H9 (cell line): ENCODE measurements at regions not wholly inside any gene's neighbourhood (a gene's known extent, or its start where the extent isn't known, plus 50 kb on each side); places are given as distances from the start of the nearest gene placed in this dataset.
A peak's percentile ranks its signal among the peaks of the same experiment; 100 is the strongest.
"Not testable (repeated sequence)": the region's sequence is repeated elsewhere in the genome, so short reads cannot be mapped to it uniquely, and the experiment has no call there.

ENCODE experiments used
- DNase-seq: peaks from one replicate; pipeline ENCODE4 v3.0.0-alpha.2; 2017
- H2AFZ ChIP-seq: one replicate; pipeline ENCODE4 v1.6.1; 2013; ENCODE audit warnings: mild to moderate bottlenecking, low read length, control low read depth, moderate library complexity
- H2AK5ac ChIP-seq: 2 replicates; pipeline ENCODE4 v1.6.1; 2013; ENCODE audit warnings: low read length, control low read depth, mixed read lengths; ENCODE audit not compliant: insufficient read length
- H2BK120ac ChIP-seq: one replicate; pipeline ENCODE4 v1.6.1; 2013; ENCODE audit warnings: low read depth, mild to moderate bottlenecking, low read length, control low read depth, inconsistent platforms; ENCODE audit not compliant: poor library complexity, severe bottlenecking
- H2BK12ac ChIP-seq: 2 replicates; pipeline ENCODE4 v1.6.1; 2013; ENCODE audit warnings: low read length, control low read depth, mixed read lengths, low read depth; ENCODE audit not compliant: insufficient read length
- H2BK15ac ChIP-seq: 2 replicates; pipeline ENCODE4 v1.6.1; 2013; ENCODE audit warnings: low read depth, low read length, control low read depth
- H2BK20ac ChIP-seq: one replicate; pipeline ENCODE4 v1.6.1; 2013; ENCODE audit warnings: low read depth, mild to moderate bottlenecking, low read length, control low read depth, inconsistent platforms; ENCODE audit not compliant: poor library complexity, severe bottlenecking
- H2BK5ac ChIP-seq: 2 replicates; pipeline ENCODE4 v1.6.1; 2013; ENCODE audit warnings: low read length, control low read depth, mixed read lengths; ENCODE audit not compliant: insufficient read length
- H3K14ac ChIP-seq: 2 replicates; pipeline ENCODE4 v1.6.1; 2013; ENCODE audit warnings: low read length, control low read depth; ENCODE audit not compliant: insufficient read depth
- H3K18ac ChIP-seq: 2 replicates; pipeline ENCODE4 v1.6.1; 2013; ENCODE audit warnings: low read depth, mild to moderate bottlenecking, mixed read lengths, low read length, control low read depth; ENCODE audit not compliant: insufficient read length
- H3K23ac ChIP-seq: 2 replicates; pipeline ENCODE4 v1.6.1; 2013; ENCODE audit warnings: low read length, control low read depth, mixed read lengths, low read depth; ENCODE audit not compliant: insufficient read length
- H3K23me2 ChIP-seq: 2 replicates; pipeline ENCODE4 v1.6.1; 2013; ENCODE audit warnings: low read depth, mild to moderate bottlenecking, mixed read lengths, low read length, control low read depth; ENCODE audit not compliant: insufficient read length, poor library complexity, severe bottlenecking
- H3K27ac ChIP-seq: 2 replicates; pipeline ENCODE4 v1.5.1; 2013; ENCODE audit warnings: low read length, control low read depth, mixed read lengths, low read depth; ENCODE audit not compliant: insufficient read length
- H3K27me3 ChIP-seq: 2 replicates; pipeline ENCODE4 v1.6.1; 2013; ENCODE audit warnings: low read length, control low read depth, inconsistent platforms; ENCODE audit not compliant: insufficient read depth
- H3K4ac ChIP-seq: 2 replicates; pipeline ENCODE4 v1.6.1; 2013; ENCODE audit warnings: low read depth, mild to moderate bottlenecking, control low read depth, inconsistent platforms, low read length, moderate library complexity
- H3K4me1 ChIP-seq: 2 replicates; pipeline ENCODE4 v1.6.1; 2013; ENCODE audit warnings: low read length, control low read depth, inconsistent platforms; ENCODE audit not compliant: insufficient read depth
- H3K4me2 ChIP-seq: 2 replicates; pipeline ENCODE4 v1.6.1; 2013; ENCODE audit warnings: low read length, control low read depth, mixed read lengths; ENCODE audit not compliant: insufficient read length, insufficient read depth
- H3K56ac ChIP-seq: 2 replicates; pipeline ENCODE4 v1.6.1; 2013; ENCODE audit warnings: low read depth, mild to moderate bottlenecking, mixed read lengths, low read length, control low read depth; ENCODE audit not compliant: insufficient read length
- H3K79me1 ChIP-seq: 2 replicates; pipeline ENCODE4 v1.6.1; 2013; ENCODE audit warnings: low read depth, mild to moderate bottlenecking, moderate library complexity, low read length, control low read depth, inconsistent platforms; ENCODE audit not compliant: insufficient read depth, poor library complexity, severe bottlenecking
- H3K79me2 ChIP-seq: 2 replicates; pipeline ENCODE4 v1.6.1; 2013; ENCODE audit warnings: low read length, control low read depth, inconsistent platforms; ENCODE audit not compliant: insufficient read depth
- H3K9ac ChIP-seq: 2 replicates; pipeline ENCODE4 v1.6.1; 2013; ENCODE audit warnings: low read length, control low read depth, mixed read lengths; ENCODE audit not compliant: insufficient read length; ENCODE audit errors: extremely low read depth
- H3K9me3 ChIP-seq: one replicate; pipeline ENCODE4 v1.6.1; 2013; ENCODE audit warnings: low read depth, low read length, inconsistent platforms; ENCODE audit not compliant: control insufficient read depth
- H3T11ph ChIP-seq: one replicate; pipeline ENCODE4 v1.6.1; 2013; ENCODE audit warnings: mild to moderate bottlenecking, low read length, control low read depth, inconsistent platforms
- H4K20me1 ChIP-seq: one replicate; pipeline ENCODE4 v1.6.1; 2013; ENCODE audit not compliant: control insufficient read depth, insufficient read length, insufficient read depth
- H4K5ac ChIP-seq: 2 replicates; pipeline ENCODE4 v1.6.1; 2013; ENCODE audit warnings: low read depth, mild to moderate bottlenecking, mixed read lengths, low read length, control low read depth; ENCODE audit not compliant: insufficient read length
- H4K8ac ChIP-seq: replicated peaks from 2 replicates; pipeline ENCODE4 v1.6.1; 2013; ENCODE audit warnings: low read length, control low read depth, mixed read lengths, low read depth; ENCODE audit not compliant: insufficient read length
- H4K91ac ChIP-seq: 2 replicates; pipeline ENCODE4 v1.6.1; 2013; ENCODE audit warnings: low read depth, mild to moderate bottlenecking, moderate library complexity, mixed read lengths, low read length, control low read depth; ENCODE audit not compliant: insufficient read length
- H3K27ac Mint-ChIP-seq, 3 experiments: 2 replicates in 2 of 3; 3 replicates in 1 of 3; pipeline ENCODE4 v1.8.0; 2020 to 2021; ENCODE audit warnings: mixed read lengths in 3 of 3, mild to moderate bottlenecking in 1 of 3, moderate library complexity in 1 of 3
- H3K27me3 Mint-ChIP-seq: 2 replicates; pipeline ENCODE4 v1.8.0; 2021; ENCODE audit warnings: low read depth, mild to moderate bottlenecking, moderate library complexity, mixed read lengths
- H3K36me3 Mint-ChIP-seq, 3 experiments: 2 replicates in 2 of 3; 3 replicates in 1 of 3; pipeline ENCODE4 v1.8.0; 2020 to 2021; ENCODE audit warnings: low read depth in 3 of 3, mixed read lengths in 3 of 3; ENCODE audit not compliant: insufficient read depth in 1 of 3
- H3K4me1 Mint-ChIP-seq, 2 experiments: 2 replicates each; pipeline ENCODE4 v1.8.0; 2020; ENCODE audit warnings: mixed read lengths in 2 of 2
- H3K4me3 Mint-ChIP-seq, 2 experiments: 2 replicates in 1 of 2; 3 replicates in 1 of 2; pipeline ENCODE4 v1.8.0; 2020 to 2021; ENCODE audit warnings: mild to moderate bottlenecking in 2 of 2, mixed read lengths in 2 of 2, moderate library complexity in 1 of 2
- H3K9me3 Mint-ChIP-seq, 2 experiments: 2 replicates in 1 of 2; 3 replicates in 1 of 2; pipeline ENCODE4 v1.8.0; 2020; ENCODE audit warnings: mild to moderate bottlenecking in 2 of 2, mixed read lengths in 2 of 2, moderate library complexity in 1 of 2
- WGBS: extraction: QIAGEN DNeasy Blood & Tissue Kit; methylation state at CpG from one replicate; pipeline ENCODE4 v1.1.7; 2013; ENCODE audit warnings: missing lambda C conversion rate, low lambda C conversion rate, mixed read lengths; ENCODE audit not compliant: insufficient read length; ENCODE audit errors: extremely low coverage; 5-methylcytosine and 5-hydroxymethylcytosine counted together
- TF ChIP-seq, protein P1 (sequence below): fragments of 200-600 bp; sonication (generic); conservative IDR thresholded peaks from 3 replicates; pipeline ENCODE4 v1.8.0; 2021; ENCODE audit warnings: antibody characterized with exemption, mild to moderate bottlenecking

DNA sequence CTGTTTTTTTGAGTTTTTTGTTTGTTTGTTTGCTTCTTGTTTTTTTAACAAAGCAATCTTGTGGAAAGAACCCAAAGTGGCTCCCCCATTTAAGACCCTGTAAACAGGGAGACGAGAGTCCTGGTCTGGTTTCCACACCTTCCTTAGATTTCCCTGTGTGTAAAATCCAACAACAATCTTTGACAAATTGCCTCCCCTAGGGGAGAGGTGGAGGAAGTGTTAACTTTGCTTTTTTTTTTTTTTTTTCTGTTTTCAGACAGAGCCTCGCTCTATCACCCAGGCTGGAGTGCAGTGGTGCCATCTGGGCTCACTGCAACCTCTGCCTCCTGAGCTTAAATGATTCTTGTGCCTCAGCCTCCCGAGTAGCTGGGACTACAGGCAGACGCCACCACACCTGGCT lies 136.0 kb downstream of the OTOP1 start:
- not testable (repeated sequence) for H3K4me1 ChIP-seq, H2AFZ ChIP-seq, H2AK5ac ChIP-seq, H3K27ac Mint-ChIP-seq, H3K23me2 ChIP-seq, H2BK12ac ChIP-seq, H3K9me3 ChIP-seq, DNase-seq, H3K79me2 ChIP-seq, H3T11ph ChIP-seq, H3K23ac ChIP-seq, H3K4me2 ChIP-seq, H3K9ac ChIP-seq, H2BK20ac ChIP-seq, H3K27me3 Mint-ChIP-seq, H3K27me3 ChIP-seq, H3K56ac ChIP-seq, H3K4ac ChIP-seq, H3K79me1 ChIP-seq, H3K14ac ChIP-seq, H4K20me1 ChIP-seq, H3K27ac ChIP-seq, H4K91ac ChIP-seq, H3K36me3 Mint-ChIP-seq, H3K9me3 Mint-ChIP-seq, H2BK120ac ChIP-seq, H2BK15ac ChIP-seq, H3K4me3 Mint-ChIP-seq, H4K5ac ChIP-seq, H2BK5ac ChIP-seq, H4K8ac ChIP-seq, H3K18ac ChIP-seq
- peaks cover 45 to 53% of the 10 kb centered on the region in 2 experiments for H3K4me1 Mint-ChIP-seq
- WGBS: no CpG with 5 or more reads among the region's 4 CpGs
- TF ChIP-seq, protein P1, sequence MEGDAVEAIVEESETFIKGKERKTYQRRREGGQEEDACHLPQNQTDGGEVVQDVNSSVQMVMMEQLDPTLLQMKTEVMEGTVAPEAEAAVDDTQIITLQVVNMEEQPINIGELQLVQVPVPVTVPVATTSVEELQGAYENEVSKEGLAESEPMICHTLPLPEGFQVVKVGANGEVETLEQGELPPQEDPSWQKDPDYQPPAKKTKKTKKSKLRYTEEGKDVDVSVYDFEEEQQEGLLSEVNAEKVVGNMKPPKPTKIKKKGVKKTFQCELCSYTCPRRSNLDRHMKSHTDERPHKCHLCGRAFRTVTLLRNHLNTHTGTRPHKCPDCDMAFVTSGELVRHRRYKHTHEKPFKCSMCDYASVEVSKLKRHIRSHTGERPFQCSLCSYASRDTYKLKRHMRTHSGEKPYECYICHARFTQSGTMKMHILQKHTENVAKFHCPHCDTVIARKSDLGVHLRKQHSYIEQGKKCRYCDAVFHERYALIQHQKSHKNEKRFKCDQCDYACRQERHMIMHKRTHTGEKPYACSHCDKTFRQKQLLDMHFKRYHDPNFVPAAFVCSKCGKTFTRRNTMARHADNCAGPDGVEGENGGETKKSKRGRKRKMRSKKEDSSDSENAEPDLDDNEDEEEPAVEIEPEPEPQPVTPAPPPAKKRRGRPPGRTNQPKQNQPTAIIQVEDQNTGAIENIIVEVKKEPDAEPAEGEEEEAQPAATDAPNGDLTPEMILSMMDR: peak; percentile 58

DNA sequence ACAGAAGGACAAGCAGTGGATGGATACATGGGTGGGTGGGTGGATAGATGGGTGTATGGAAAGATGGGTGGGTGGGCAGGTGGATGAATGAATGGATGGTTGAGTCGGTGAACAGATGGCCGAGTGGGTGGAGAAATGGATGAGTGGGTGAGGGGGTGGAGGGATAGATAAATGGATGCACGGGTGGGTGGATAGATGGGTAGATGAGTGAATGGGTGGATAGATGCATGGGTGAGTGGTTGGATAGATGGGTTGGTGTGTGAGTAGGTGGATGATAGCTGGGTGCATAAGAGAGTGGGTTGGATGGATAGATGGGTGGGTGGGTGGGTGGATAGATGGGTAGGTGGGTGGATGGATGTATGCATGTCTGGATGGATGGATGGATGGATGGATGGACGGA lies 134.6 kb downstream of the OTOP1 start:
- H3K4me2 ChIP-seq, H2AFZ ChIP-seq, H3T11ph ChIP-seq, H3K79me1 ChIP-seq, H3K4me3 Mint-ChIP-seq, H2AK5ac ChIP-seq, H2BK5ac ChIP-seq, H3K23me2 ChIP-seq, H4K5ac ChIP-seq, H3K36me3 Mint-ChIP-seq, H3K14ac ChIP-seq, DNase-seq, H3K27me3 Mint-ChIP-seq, H3K9ac ChIP-seq, H3K27ac ChIP-seq, H2BK15ac ChIP-seq, H3K79me2 ChIP-seq, H3K9me3 Mint-ChIP-seq, H3K23ac ChIP-seq, H3K27me3 ChIP-seq, H3K4ac ChIP-seq, H4K91ac ChIP-seq, H3K27ac Mint-ChIP-seq, H3K56ac ChIP-seq, H3K18ac ChIP-seq, H4K8ac ChIP-seq, H3K4me1 ChIP-seq, H2BK120ac ChIP-seq, H4K20me1 ChIP-seq, H2BK12ac ChIP-seq, H3K9me3 ChIP-seq, H2BK20ac ChIP-seq: not testable (repeated sequence)
- WGBS: no CpG with 5 or more reads among the region's 4 CpGs
- H3K4me1 Mint-ChIP-seq: peaks cover 53 to 60% of the 10 kb centered on the region in 2 experiments
